ENCODE measurements at regions not wholly inside any gene's neighbourhood (a gene's known extent, or its start where the extent isn't known, plus 50 kb on each side); places are given as distances from the start of the nearest gene placed in this dataset.

GRCh38 chr7:114086537-114086913, 167.7 kb upstream of the PPP1R3A start:
- H3K4me1 ChIP-seq (ENCODE audit: control insufficient read depth in 1 of 2, insufficient read depth in 2 of 2, low read depth in 1 of 2, low read length in 1 of 2), result peaks cover 0 to 3% of the 10 kb centered on the region in 2 experiments; a peak in 1 of 4 replicates
- no peaks in the 10 kb centered on the region for H3K36me3 ChIP-seq (replicated peaks in 1 of 2; ENCODE audit: control insufficient read depth in 1 of 2, insufficient read depth in 2 of 2, low read length in 1 of 2)
- peak overlapping the region; percentile 73 for H3K4me2 ChIP-seq
- no peaks in the 10 kb centered on the region for H3K9me3 ChIP-seq
- WGBS (ENCODE audit: low lambda C conversion rate), result 3% methylated on average over 30 of the region's 31 CpGs
- CTCF ChIA-PET, result no interaction called here
- peaks cover 3% of the 10 kb centered on the region for H3F3A ChIP-seq (replicated peaks; ENCODE audit: insufficient read depth)
- no peak for TF ChIP-seq YY1 (IDR thresholded peaks at IDR 0.05; ENCODE audit: low read depth)
- TF ChIP-seq EZH2phosphoT487 (IDR thresholded peaks at IDR 0.05; ENCODE audit: borderline replicate concordance, low read depth), result 0 out of 2 replicates have a peak, but pooled peaks have one; percentile 4
- no peak for TF ChIP-seq SMC3 (IDR thresholded peaks at IDR 0.05; ENCODE audit: low read depth, low read length)
- no peak for TF ChIP-seq POLR2AphosphoS5 (IDR thresholded peaks at IDR 0.05; ENCODE audit: low read depth, low read length)
- TF ChIP-seq FOXJ3 (CRISPR knock-in tag; IDR thresholded peaks at IDR 0.05), result no peak
- no peak for TF ChIP-seq MAX (IDR thresholded peaks at IDR 0.05; ENCODE audit: low read depth)
- TF ChIP-seq NRF1 (IDR thresholded peaks at IDR 0.05; ENCODE audit: low read depth, low read length), result no peak
- TF ChIP-seq ELF1 (IDR thresholded peaks at IDR 0.05), result no peak
- POLR2A ChIA-PET, result no interaction called here
- no peak overlapping the region for H3K27ac ChIP-seq (ENCODE audit: low read depth in 2 of 2, low read length in 1 of 2)
- peak overlapping the region in 1 of 2 experiments; percentile 46; a peak in 3 of 4 replicates for H3K4me3 ChIP-seq (ENCODE audit: low read depth in 2 of 2, low read length in 1 of 2)
- peaks cover 68% of the 10 kb centered on the region for H3K27me3 ChIP-seq (ENCODE audit: insufficient read depth)
- H3K9me2 ChIP-seq, result no peaks in the 10 kb centered on the region; the same call in 1 of the 2 replicates
- no peak overlapping the region for H3K9ac ChIP-seq
- H3K79me2 ChIP-seq (ENCODE audit: insufficient read depth), result no peaks in the 10 kb centered on the region
- no peak overlapping the region for H2AFZ ChIP-seq (ENCODE audit: low read depth)
- H4K20me1 ChIP-seq (ENCODE audit: insufficient read depth), result no peaks in the 10 kb centered on the region
- DNase-seq, result no peak

- H3K27ac ChIP-seq (ENCODE audit: low read depth in 2 of 2, low read length in 1 of 2), result no peak overlapping the region
- peak overlapping the region; percentile 26 to 46; a peak in 3 of 4 replicates for H3K4me3 ChIP-seq (ENCODE audit: low read depth in 2 of 2, low read length in 1 of 2)
- no peaks in the 10 kb centered on the region for H3K79me2 ChIP-seq (ENCODE audit: insufficient read depth)
- H4K20me1 ChIP-seq (ENCODE audit: insufficient read depth), result no peaks in the 10 kb centered on the region
- no peaks in the 10 kb centered on the region for H3K9me2 ChIP-seq
- WGBS (ENCODE audit: low lambda C conversion rate), result under 1% methylated on average over 51 of the region's 77 CpGs
- TF ChIP-seq EZH2phosphoT487 (IDR thresholded peaks at IDR 0.05; ENCODE audit: borderline replicate concordance, low read depth), result peak; percentile 14; the same call in 1 of the 2 replicates
- TF ChIP-seq ZBTB33 (IDR thresholded peaks at IDR 0.05; ENCODE audit: borderline replicate concordance, low read depth), result no peak
- no peak overlapping the region for H2AFZ ChIP-seq (ENCODE audit: low read depth)
- peaks cover 0 to 3% of the 10 kb centered on the region in 2 experiments; a peak in 1 of 4 replicates for H3K4me1 ChIP-seq (ENCODE audit: control insufficient read depth in 1 of 2, insufficient read depth in 2 of 2, low read depth in 1 of 2, low read length in 1 of 2)
- peaks cover 3% of the 10 kb centered on the region for H3F3A ChIP-seq (replicated peaks; ENCODE audit: insufficient read depth)
- CTCF ChIA-PET, result no interaction called here
- no peaks in the 10 kb centered on the region for H3K9me3 ChIP-seq
- H3K9ac ChIP-seq, result no peak overlapping the region
- H3K4me2 ChIP-seq, result peak overlapping the region; percentile 73
- H3K36me3 ChIP-seq (replicated peaks in 1 of 2; ENCODE audit: control insufficient read depth in 1 of 2, insufficient read depth in 2 of 2, low read length in 1 of 2), result no peaks in the 10 kb centered on the region
- POLR2A ChIA-PET, result no interaction called here
- peak; percentile 58 for DNase-seq
- peaks cover 71% of the 10 kb centered on the region for H3K27me3 ChIP-seq (ENCODE audit: insufficient read depth)
Measured at GRCh38 chr7:114085592-114086501, 167.0 kb upstream of the PPP1R3A start.

Data from SK-N-SH (cell line).